ENCODE measurements at regions not wholly inside any gene's neighbourhood (a gene's known extent, or its start where the extent isn't known, plus 50 kb on each side); places are given as distances from the start of the nearest gene placed in this dataset.

DNA sequence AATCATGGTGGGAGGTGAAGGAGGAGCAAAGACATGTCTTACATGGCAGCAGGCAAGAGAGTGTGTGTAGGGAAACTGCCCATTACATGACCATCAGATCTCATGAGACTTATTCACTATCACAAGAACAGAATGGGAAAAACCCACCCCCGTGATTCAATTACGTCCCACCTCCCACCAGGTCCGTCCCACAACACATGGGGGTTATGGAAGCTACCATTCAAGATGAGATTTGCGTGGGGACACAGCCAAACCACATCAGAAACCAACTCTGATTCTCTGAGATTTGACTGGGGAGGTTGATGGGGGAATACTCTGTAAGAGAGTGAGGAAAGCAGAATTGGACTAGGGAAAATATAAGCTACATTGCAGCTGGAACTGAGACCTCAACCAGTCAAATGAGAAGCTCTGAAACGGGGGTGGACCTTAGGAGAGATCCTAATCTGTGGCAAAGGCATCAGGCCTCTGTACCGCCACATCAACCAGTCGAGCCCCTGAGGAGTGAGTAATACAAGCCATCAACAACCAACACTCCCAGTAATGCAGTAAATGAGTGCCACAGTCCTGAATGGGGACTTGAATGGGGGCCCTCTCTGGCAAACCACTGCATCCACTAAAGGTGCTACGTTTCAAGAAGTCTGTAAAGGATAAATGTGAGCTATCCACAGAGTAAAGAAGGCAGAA is 207.9 kb upstream of the GADL1 start:
- Histone ChIP-seq H3K9ac (no peak overlapping the region), H3K79me2 (ENCODE audit: insufficient read depth, low read depth) (no peaks in the 10 kb centered on the region), H4K20me1 (ENCODE audit: insufficient read depth) (no peaks in the 10 kb centered on the region), H3K4me3 (IDR thresholded peaks at IDR 0.05; ENCODE audit: insufficient read depth, low read depth, low read length) (no peak overlapping the region), H3K4me1 (ENCODE audit: low read depth, poor library complexity, severe bottlenecking) (peaks cover 3% of the 10 kb centered on the region), H3K27ac (no peak overlapping the region), H3K27me3 (ENCODE audit: insufficient read depth, low read depth) (no peaks in the 10 kb centered on the region), H3K4me2 (no peak overlapping the region), H3K36me3 (ENCODE audit: insufficient read depth) (no peaks in the 10 kb centered on the region), H2AFZ (ENCODE audit: low read depth) (no peak overlapping the region)
- TF ChIP-seq, protein P1, sequence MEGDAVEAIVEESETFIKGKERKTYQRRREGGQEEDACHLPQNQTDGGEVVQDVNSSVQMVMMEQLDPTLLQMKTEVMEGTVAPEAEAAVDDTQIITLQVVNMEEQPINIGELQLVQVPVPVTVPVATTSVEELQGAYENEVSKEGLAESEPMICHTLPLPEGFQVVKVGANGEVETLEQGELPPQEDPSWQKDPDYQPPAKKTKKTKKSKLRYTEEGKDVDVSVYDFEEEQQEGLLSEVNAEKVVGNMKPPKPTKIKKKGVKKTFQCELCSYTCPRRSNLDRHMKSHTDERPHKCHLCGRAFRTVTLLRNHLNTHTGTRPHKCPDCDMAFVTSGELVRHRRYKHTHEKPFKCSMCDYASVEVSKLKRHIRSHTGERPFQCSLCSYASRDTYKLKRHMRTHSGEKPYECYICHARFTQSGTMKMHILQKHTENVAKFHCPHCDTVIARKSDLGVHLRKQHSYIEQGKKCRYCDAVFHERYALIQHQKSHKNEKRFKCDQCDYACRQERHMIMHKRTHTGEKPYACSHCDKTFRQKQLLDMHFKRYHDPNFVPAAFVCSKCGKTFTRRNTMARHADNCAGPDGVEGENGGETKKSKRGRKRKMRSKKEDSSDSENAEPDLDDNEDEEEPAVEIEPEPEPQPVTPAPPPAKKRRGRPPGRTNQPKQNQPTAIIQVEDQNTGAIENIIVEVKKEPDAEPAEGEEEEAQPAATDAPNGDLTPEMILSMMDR (conservative IDR thresholded peaks at IDR 0.05; ENCODE audit: low read depth, low read length): no peak

DNA sequence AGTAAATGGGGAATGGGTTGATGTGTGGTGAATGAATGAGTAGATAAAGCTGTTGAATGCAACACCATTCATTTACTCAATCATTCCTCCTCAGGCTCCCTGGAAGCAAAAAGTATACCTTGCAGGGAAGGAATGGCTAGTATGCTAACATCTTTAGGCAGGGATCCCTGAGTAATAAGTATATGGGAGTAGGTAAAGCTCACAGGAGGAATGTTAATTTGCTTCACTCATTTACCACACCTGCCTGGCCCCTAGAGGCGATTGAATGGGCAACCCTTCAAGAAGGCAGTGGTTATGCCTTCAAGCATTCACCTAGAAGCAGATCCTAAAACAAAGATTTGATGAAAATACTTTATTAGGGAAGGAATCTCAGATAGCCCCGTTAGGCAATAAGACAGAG is 208.7 kb upstream of the GADL1 start:
- Histone ChIP-seq H3K27me3 (ENCODE audit: insufficient read depth, low read depth) (no peaks in the 10 kb centered on the region), H3K9ac (no peak overlapping the region), H3K36me3 (ENCODE audit: insufficient read depth) (no peaks in the 10 kb centered on the region), H3K79me2 (ENCODE audit: insufficient read depth, low read depth) (no peaks in the 10 kb centered on the region), H3K27ac (no peak overlapping the region), H4K20me1 (ENCODE audit: insufficient read depth) (no peaks in the 10 kb centered on the region), H3K4me3 (IDR thresholded peaks at IDR 0.05; ENCODE audit: insufficient read depth, low read depth, low read length) (no peak overlapping the region), H3K4me1 (ENCODE audit: low read depth, poor library complexity, severe bottlenecking) (peaks cover 3% of the 10 kb centered on the region), H2AFZ (ENCODE audit: low read depth) (no peak overlapping the region), H3K4me2 (no peak overlapping the region)
- TF ChIP-seq, protein P1 (conservative IDR thresholded peaks at IDR 0.05; ENCODE audit: low read depth, low read length): no peak

DNA sequence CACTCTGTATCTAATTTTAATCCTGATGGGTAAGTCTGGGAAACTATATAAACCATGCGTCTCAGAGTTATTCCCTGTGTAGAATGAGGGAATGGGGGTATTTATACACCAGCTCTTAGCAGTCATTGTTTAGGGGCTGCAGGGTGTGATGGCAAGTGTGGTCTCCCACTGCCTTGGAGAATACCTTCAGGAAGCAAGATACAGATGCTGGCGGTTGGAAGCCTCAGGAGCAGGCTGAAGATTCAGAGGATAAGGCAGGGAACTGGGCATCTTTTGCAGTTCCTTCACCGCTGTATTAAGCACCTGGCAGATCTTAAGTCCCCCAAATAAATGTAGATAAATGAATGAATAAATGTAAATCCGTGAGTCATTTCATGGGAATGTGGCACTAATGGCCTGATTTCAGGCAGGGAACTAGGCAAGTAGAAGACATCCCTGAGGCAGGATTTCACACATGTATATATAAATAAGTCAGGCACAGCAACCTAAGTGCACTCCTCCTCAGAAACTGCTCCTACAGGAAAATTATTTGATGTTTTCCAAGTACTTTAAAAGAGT is 209.2 kb upstream of the GADL1 start:
- H3K27ac ChIP-seq: no peak overlapping the region
- no peaks in the 10 kb centered on the region for H3K36me3 ChIP-seq (ENCODE audit: insufficient read depth)
- H4K20me1 ChIP-seq (ENCODE audit: insufficient read depth): no peaks in the 10 kb centered on the region
- H3K79me2 ChIP-seq (ENCODE audit: insufficient read depth, low read depth): no peaks in the 10 kb centered on the region
- H3K4me2 ChIP-seq: no peak overlapping the region
- TF ChIP-seq, protein P1 (conservative IDR thresholded peaks at IDR 0.05; ENCODE audit: low read depth, low read length): no peak
- no peak overlapping the region for H3K4me3 ChIP-seq (IDR thresholded peaks at IDR 0.05; ENCODE audit: insufficient read depth, low read depth, low read length)
- H3K4me1 ChIP-seq (ENCODE audit: low read depth, poor library complexity, severe bottlenecking): peaks cover 3% of the 10 kb centered on the region
- H3K9ac ChIP-seq: no peak overlapping the region
- H3K27me3 ChIP-seq (ENCODE audit: insufficient read depth, low read depth): no peaks in the 10 kb centered on the region
- H2AFZ ChIP-seq (ENCODE audit: low read depth): no peak overlapping the region

DNA sequence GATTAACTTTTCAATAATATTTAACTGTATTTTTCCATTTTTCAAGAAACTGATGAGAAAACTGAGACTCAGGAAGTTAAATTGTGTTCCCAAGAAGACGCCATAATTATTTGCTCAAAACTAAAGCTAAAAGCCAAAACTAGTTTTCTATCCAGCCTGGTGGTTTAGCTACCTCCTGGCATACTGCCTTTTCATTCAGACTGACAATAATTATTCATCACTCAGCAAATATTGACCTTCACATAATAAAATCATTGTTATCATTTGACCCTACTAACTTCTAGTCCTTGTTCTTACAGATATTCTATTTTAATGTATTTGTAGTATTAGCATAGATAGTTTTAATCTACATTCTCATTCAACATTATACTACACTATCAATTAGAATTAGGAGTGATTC is 210.6 kb upstream of the GADL1 start:
- no peaks in the 10 kb centered on the region for H4K20me1 ChIP-seq (ENCODE audit: insufficient read depth)
- no peak overlapping the region for H3K4me3 ChIP-seq (IDR thresholded peaks at IDR 0.05; ENCODE audit: insufficient read depth, low read depth, low read length)
- no peak overlapping the region for H3K4me2 ChIP-seq
- H3K36me3 ChIP-seq (ENCODE audit: insufficient read depth): no peaks in the 10 kb centered on the region
- H2AFZ ChIP-seq (ENCODE audit: low read depth): no peak overlapping the region
- H3K79me2 ChIP-seq (ENCODE audit: insufficient read depth, low read depth): no peaks in the 10 kb centered on the region
- H3K27me3 ChIP-seq (ENCODE audit: insufficient read depth, low read depth): no peaks in the 10 kb centered on the region
- no peak overlapping the region for H3K27ac ChIP-seq
- TF ChIP-seq, protein P1 (conservative IDR thresholded peaks at IDR 0.05; ENCODE audit: low read depth, low read length): no peak
- H3K4me1 ChIP-seq (ENCODE audit: low read depth, poor library complexity, severe bottlenecking): peaks cover 3% of the 10 kb centered on the region
- no peak overlapping the region for H3K9ac ChIP-seq
